SJCRH30 (cell line): ENCODE measurements at regions not wholly inside any gene's neighbourhood (a gene's known extent, or its start where the extent isn't known, plus 50 kb on each side); places are given as distances from the start of the nearest gene placed in this dataset.
"Not testable (repeated sequence)": the region's sequence is repeated elsewhere in the genome, so short reads cannot be mapped to it uniquely, and the experiment has no call there.

ENCODE experiments used
- DNase-seq, 2 experiments: peaks; one replicate each; pipeline ENCODE4 v3.0.0-alpha.2; 2015 to 2020
- H3K27ac ChIP-seq: fragments of 250-450 bp; sonication (Bioruptor Pico); 2 replicates; pipeline ENCODE4 v1.5.1; 2020; ENCODE audit warnings: mild to moderate bottlenecking, moderate library complexity
- H3K27me3 ChIP-seq: fragments of 250-450 bp; sonication (Bioruptor Pico); 2 replicates; pipeline ENCODE4 v1.5.1; 2020; ENCODE audit warnings: mild to moderate bottlenecking, moderate library complexity
- H3K36me3 ChIP-seq: fragments of 250-450 bp; sonication (Bioruptor Pico); 2 replicates; pipeline ENCODE4 v1.5.1; 2020; ENCODE audit warnings: mild to moderate bottlenecking, moderate library complexity
- H3K4me1 ChIP-seq: fragments of 250-450 bp; sonication (Bioruptor Pico); 2 replicates; pipeline ENCODE4 v1.5.1; 2020; ENCODE audit warnings: mild to moderate bottlenecking, moderate library complexity
- H3K4me3 ChIP-seq: fragments of 250-450 bp; sonication (Bioruptor Pico); 2 replicates; pipeline ENCODE4 v1.5.1; 2020; ENCODE audit warnings: mild to moderate bottlenecking, moderate library complexity
- H3K9me3 ChIP-seq: fragments of 250-450 bp; sonication (Bioruptor Pico); replicated peaks from 2 replicates; pipeline ENCODE4 v1.5.1; 2020; ENCODE audit warnings: mild to moderate bottlenecking, moderate library complexity

DNA sequence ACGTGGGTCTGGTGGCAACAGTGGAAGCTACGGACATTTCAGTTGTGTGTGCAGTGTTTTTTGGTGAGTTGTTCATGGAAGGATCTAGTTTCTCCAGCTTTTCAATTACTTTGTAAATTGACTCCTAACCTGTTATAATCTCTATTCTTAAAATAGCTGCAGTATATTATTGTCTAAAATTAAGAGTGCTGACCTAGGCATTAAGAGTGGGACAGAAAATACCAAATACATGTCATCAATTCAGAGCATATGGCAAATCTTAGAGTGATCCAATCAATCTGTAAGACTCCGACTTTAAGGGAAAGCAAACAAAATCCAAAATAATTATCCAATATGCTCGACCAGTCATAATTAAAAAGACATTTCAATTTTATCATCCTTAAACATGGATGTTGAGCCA, 338.1 kb upstream of the PCDH9 start:
- Histone ChIP-seq H3K27ac (no peak overlapping the region), H3K27me3 (no peaks in the 10 kb centered on the region), H3K4me1 (no peaks in the 10 kb centered on the region), H3K4me3 (no peak overlapping the region), H3K36me3 (no peaks in the 10 kb centered on the region), H3K9me3 (no peaks in the 10 kb centered on the region; the same call in 1 of the 2 replicates)
- DNase-seq, result no peak

GRCh38 chr13:67557642-67558241, 327.6 kb upstream of the PCDH9 start:
- peaks cover 5% of the 10 kb centered on the region for H3K4me1 ChIP-seq
- H3K27me3 ChIP-seq, result no peaks in the 10 kb centered on the region
- no peaks in the 10 kb centered on the region for H3K36me3 ChIP-seq
- no peak for DNase-seq
- H3K27ac ChIP-seq, result no peak overlapping the region
- H3K4me3 ChIP-seq, result no peak overlapping the region
- H3K9me3 ChIP-seq, result no peaks in the 10 kb centered on the region

- no peak overlapping the region for H3K27ac ChIP-seq
- H3K27me3 ChIP-seq, result no peaks in the 10 kb centered on the region
- H3K4me1 ChIP-seq, result peaks cover 5% of the 10 kb centered on the region
- H3K36me3 ChIP-seq, result no peaks in the 10 kb centered on the region
- DNase-seq, result no peak
- H3K9me3 ChIP-seq, result no peaks in the 10 kb centered on the region
- no peak overlapping the region for H3K4me3 ChIP-seq
Measured at GRCh38 chr13:67557118-67557517, 327.0 kb upstream of the PCDH9 start.

DNA sequence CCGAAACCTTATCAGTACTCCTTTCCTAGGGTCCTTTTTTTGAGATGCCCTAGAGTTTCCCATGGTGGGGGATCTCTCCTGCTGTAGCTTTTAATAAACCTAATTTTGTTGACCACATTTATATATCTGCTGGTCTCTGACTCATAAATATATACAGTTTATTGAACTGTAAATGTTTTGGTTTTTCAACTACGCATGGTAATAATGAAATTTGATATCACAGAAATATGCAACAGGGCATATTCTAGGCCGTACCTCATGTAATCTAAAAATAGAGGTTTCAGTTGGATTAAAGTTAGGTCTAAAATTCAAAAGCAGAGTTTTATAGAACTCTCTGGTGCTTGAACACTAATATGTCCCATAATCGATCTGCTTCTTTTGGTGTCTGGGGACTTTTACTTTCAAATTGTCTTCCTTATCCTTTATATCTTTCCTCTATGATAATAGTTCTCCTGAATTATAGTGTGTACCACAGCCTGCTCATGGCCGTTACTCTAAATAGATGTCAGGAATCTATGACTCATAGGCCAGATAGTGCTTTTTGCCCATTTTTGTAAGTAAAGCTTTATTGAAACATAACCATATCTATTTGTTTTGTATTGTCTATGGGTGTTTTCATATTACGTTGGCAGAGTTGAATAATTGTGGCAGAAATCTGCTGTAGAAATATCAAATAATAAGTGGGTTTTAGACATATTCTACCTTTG, 324.8 kb upstream of the PCDH9 start:
- H3K27me3 ChIP-seq, result no peaks in the 10 kb centered on the region
- H3K36me3 ChIP-seq, result no peaks in the 10 kb centered on the region
- H3K27ac ChIP-seq, result no peak overlapping the region
- no peak overlapping the region for H3K4me3 ChIP-seq
- DNase-seq, result no peak
- H3K9me3 ChIP-seq, result no peaks in the 10 kb centered on the region
- peaks cover 5% of the 10 kb centered on the region for H3K4me1 ChIP-seq

DNA sequence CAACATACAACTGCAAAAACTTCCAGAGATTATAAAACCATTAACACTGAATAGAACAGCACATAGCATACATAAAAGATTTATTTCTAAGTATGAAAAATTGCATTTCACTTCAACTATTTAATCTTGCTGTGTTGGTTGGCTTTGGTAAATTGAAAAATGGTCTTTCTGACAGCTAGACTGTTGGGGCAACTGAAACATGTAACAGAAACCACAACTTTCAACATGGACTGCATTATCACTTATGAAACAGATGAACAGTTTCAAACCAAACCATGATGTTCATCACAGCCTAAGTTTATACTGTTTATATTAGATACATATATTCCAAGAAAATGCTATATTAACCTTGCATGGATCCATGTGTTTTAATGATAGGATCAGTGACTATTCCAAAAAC, 324.1 kb upstream of the PCDH9 start:
- H3K9me3 ChIP-seq, result no peaks in the 10 kb centered on the region
- no peaks in the 10 kb centered on the region for H3K36me3 ChIP-seq
- H3K27ac ChIP-seq, result no peak overlapping the region
- no peaks in the 10 kb centered on the region for H3K27me3 ChIP-seq
- no peak overlapping the region for H3K4me3 ChIP-seq
- DNase-seq, result no peak
- H3K4me1 ChIP-seq, result peaks cover 5% of the 10 kb centered on the region

DNA sequence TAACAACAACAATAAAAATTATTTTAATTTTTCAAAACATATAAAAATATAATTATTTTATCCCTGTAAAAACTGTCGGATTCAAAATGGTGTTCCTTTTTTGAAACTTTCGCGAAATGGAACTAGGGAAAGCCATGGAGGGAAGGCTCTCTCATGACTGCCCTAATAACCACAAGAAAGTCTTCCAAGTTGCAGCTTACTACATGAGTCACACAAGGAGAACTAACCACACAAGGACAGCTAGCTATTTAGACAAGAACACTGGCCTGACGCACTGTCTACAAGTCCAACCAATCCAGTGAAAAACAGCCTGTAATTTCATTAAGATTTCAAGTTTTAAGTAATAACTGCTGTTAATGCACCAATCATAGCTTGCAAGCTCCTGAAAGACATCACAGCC, 319.2 kb upstream of the PCDH9 start:
- Histone ChIP-seq H3K4me3 (no peak overlapping the region), H3K9me3 (no peaks in the 10 kb centered on the region), H3K4me1 (no peaks in the 10 kb centered on the region), H3K27ac (no peak overlapping the region), H3K27me3 (no peaks in the 10 kb centered on the region), H3K36me3 (no peaks in the 10 kb centered on the region)
- peak in 1 of 2 experiments; percentile 13 for DNase-seq

DNA sequence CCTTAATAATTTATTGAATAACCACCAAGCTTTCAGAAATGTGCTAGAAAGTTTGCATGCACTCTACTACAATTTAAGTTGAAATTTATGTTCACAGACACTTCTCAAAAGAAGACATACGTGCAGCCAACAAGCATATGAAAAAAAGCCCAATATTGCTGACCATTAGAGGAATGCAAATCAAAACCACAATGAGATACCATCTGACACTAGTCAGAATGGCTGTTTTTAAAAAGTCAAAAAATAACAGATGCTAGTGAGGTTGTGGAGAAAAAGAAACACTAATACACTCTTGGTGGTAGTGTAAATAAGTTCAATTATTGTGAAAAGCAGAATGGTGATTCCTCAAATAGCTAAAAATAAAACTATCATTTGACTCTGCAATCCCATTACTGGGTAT, 308.8 kb upstream of the PCDH9 start:
- no peak overlapping the region for H3K4me3 ChIP-seq
- no peaks in the 10 kb centered on the region for H3K9me3 ChIP-seq
- no peaks in the 10 kb centered on the region for H3K4me1 ChIP-seq
- H3K27me3 ChIP-seq, result no peaks in the 10 kb centered on the region
- no peak for DNase-seq
- H3K27ac ChIP-seq, result no peak overlapping the region
- H3K36me3 ChIP-seq, result no peaks in the 10 kb centered on the region

- H3K4me1 ChIP-seq, result peaks cover 7% of the 10 kb centered on the region
- no peaks in the 10 kb centered on the region for H3K27me3 ChIP-seq
- no peak for DNase-seq
- H3K27ac ChIP-seq, result no peak overlapping the region
- no peak overlapping the region for H3K4me3 ChIP-seq
- no peaks in the 10 kb centered on the region for H3K36me3 ChIP-seq
- H3K9me3 ChIP-seq, result no peaks in the 10 kb centered on the region
Measured at GRCh38 chr13:67520886-67521285, 290.8 kb upstream of the PCDH9 start.

GRCh38 chr13:67519356-67519755, 289.2 kb upstream of the PCDH9 start:
- H3K4me1 ChIP-seq, result peaks cover 12% of the 10 kb centered on the region
- no peak overlapping the region for H3K4me3 ChIP-seq
- DNase-seq, result no peak
- no peaks in the 10 kb centered on the region for H3K9me3 ChIP-seq
- H3K36me3 ChIP-seq, result no peaks in the 10 kb centered on the region
- no peak overlapping the region for H3K27ac ChIP-seq
- H3K27me3 ChIP-seq, result no peaks in the 10 kb centered on the region

DNA sequence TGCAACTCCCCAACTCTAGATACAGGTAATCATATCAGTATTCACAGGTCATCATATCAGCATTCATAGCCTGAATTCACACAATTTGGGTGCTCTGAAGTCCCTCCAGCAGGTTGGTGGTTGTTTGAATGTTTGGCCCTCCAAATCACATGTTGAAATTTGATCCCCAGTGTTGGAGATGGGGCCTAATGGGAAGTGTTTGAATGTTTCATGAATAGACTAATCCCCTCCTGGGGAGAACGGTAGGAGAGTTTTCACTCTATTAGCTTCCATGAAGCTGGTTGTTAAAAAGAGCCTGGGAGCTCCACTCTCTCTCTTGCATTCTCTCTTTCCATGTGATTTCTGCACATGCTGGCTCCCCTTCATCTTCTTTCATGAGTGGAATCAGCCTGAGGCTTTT, 288.6 kb upstream of the PCDH9 start:
- peak in 1 of 2 experiments; percentile 25 for DNase-seq
- H3K9me3 ChIP-seq, result no peaks in the 10 kb centered on the region
- H3K4me1 ChIP-seq, result peaks cover 12% of the 10 kb centered on the region
- H3K27me3 ChIP-seq, result no peaks in the 10 kb centered on the region
- no peak overlapping the region for H3K27ac ChIP-seq
- H3K4me3 ChIP-seq, result no peak overlapping the region
- H3K36me3 ChIP-seq, result no peaks in the 10 kb centered on the region

- Histone ChIP-seq H3K4me3 (no peak overlapping the region), H3K9me3 (no peaks in the 10 kb centered on the region), H3K36me3 (no peaks in the 10 kb centered on the region), H3K4me1 (peaks cover 12% of the 10 kb centered on the region), H3K27me3 (no peaks in the 10 kb centered on the region), H3K27ac (no peak overlapping the region)
- peak in 1 of 2 experiments; percentile 44 for DNase-seq
Measured at GRCh38 chr13:67515895-67516294, 285.8 kb upstream of the PCDH9 start.

GRCh38 chr13:67509018-67509417, 278.9 kb upstream of the PCDH9 start:
- no peak for DNase-seq

DNA sequence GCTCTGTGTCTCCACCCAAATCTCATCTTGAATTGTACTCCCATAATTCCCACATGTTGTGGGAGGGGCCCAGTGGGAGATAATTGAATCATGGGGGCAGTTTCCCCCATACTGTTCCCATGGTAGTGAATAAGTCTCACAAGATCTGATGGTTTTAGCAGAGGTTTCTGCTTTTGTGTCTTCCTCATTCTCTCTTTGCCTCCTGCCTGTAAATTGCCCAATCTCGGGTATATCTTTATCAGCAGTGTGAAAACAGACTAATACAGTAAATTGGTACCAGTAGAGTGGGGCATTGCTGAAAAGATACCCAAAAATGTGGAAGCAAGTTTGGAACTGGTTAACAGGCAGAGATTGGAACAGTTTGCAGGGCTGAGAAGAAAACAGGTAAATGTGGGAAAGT, 278.1 kb upstream of the PCDH9 start:
- not testable (repeated sequence) for DNase-seq

More at GRCh38 chr13:67509018-67509417, 278.9 kb upstream of the PCDH9 start:
- Histone ChIP-seq H3K4me1 (no peaks in the 10 kb centered on the region), H3K9me3 (no peaks in the 10 kb centered on the region), H3K27ac (no peak overlapping the region), H3K27me3 (no peaks in the 10 kb centered on the region), H3K4me3 (no peak overlapping the region), H3K36me3 (no peaks in the 10 kb centered on the region)

GRCh38 chr13:67506407-67506806, 276.3 kb upstream of the PCDH9 start:
- H3K36me3 ChIP-seq, result no peaks in the 10 kb centered on the region
- no peaks in the 10 kb centered on the region for H3K27me3 ChIP-seq
- no peaks in the 10 kb centered on the region for H3K9me3 ChIP-seq
- H3K27ac ChIP-seq, result no peak overlapping the region
- no peak overlapping the region for H3K4me3 ChIP-seq
- H3K4me1 ChIP-seq, result no peaks in the 10 kb centered on the region
- DNase-seq, result no peak

More for the DNA sequence above, 278.1 kb upstream of the PCDH9 start:
- not testable (repeated sequence) for H3K4me3 ChIP-seq, H3K36me3 ChIP-seq, H3K27me3 ChIP-seq, H3K27ac ChIP-seq, H3K9me3 ChIP-seq, H3K4me1 ChIP-seq

DNA sequence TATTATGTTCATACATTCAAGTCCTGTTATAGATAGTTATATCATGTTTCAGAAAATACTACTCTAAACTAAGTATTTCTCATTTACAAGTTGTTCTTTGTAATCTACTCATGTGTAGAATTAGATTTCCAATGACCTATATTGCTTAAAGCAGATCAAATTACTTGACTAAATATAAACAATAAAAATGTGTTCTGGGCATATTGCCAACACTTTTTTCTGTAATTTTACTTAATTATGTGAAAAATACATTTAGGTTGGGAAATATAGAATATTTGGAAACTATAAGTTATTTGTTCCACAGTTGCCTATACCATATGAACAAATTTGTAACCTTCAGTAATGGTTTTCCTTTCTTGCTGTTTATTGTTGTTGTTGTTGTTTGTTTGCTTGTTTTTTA, 275.2 kb upstream of the PCDH9 start:
- H3K4me3 ChIP-seq, result no peak overlapping the region
- no peak for DNase-seq
- no peak overlapping the region for H3K27ac ChIP-seq
- H3K36me3 ChIP-seq, result no peaks in the 10 kb centered on the region
- H3K27me3 ChIP-seq, result no peaks in the 10 kb centered on the region
- H3K9me3 ChIP-seq, result no peaks in the 10 kb centered on the region
- H3K4me1 ChIP-seq, result no peaks in the 10 kb centered on the region

- Histone ChIP-seq H3K9me3 (no peaks in the 10 kb centered on the region), H3K36me3 (no peaks in the 10 kb centered on the region), H3K27me3 (no peaks in the 10 kb centered on the region), H3K4me1 (no peaks in the 10 kb centered on the region), H3K27ac (no peak overlapping the region), H3K4me3 (no peak overlapping the region)
- DNase-seq, result no peak
Measured at GRCh38 chr13:67498948-67499347, 268.8 kb upstream of the PCDH9 start.
